ENCODE measurements at regions not wholly inside any gene's neighbourhood (a gene's known extent, or its start where the extent isn't known, plus 50 kb on each side); places are given as distances from the start of the nearest gene placed in this dataset.

DNA sequence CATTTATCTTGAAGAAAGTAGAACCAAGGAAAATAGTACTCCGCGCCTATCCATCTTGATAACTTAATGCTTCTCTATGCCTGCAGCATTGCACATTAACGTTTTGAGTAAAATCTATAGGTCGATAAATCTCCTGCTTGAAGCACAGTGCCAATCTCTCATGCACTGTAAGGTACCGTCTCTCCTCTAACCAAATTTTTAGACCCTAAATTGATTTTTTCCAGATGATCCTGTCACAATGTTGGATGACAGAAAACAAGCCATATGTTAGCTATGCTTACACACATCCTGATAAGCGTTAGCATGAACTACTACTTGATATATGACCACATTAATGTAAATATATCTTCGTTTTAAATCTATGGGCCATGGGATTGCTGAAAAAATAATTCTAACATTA is 723.8 kb upstream of the CDH6 start:
- TF ChIP-seq POLR2AphosphoS5 (IDR thresholded peaks at IDR 0.05; ENCODE audit: insufficient read depth in 1 of 2, low read depth in 1 of 2) (no peak), POLR2A (IDR thresholded peaks at IDR 0.05) (no peak)
